Loucy (cell line): ENCODE measurements at regions not wholly inside any gene's neighbourhood (a gene's known extent, or its start where the extent isn't known, plus 50 kb on each side); places are given as distances from the start of the nearest gene placed in this dataset.

Experiments used
- H2AFZ ChIP-seq: fragments of 200-600 bp; sonication (generic); 2 replicates; pipeline ENCODE4 v1.6.0; 2016; ENCODE audit warnings: antibody characterized with exemption, mild to moderate bottlenecking, low read length, moderate library complexity
- H3F3A ChIP-seq: fragments of 200-600 bp; 2 replicates; pipeline ENCODE4 v1.6.0; 2016; ENCODE audit warnings: antibody characterized with exemption, low read depth, mild to moderate bottlenecking
- H3K27me3 ChIP-seq: fragments of 200-600 bp; sonication (generic); 2 replicates; pipeline ENCODE4 v1.6.1; 2014; ENCODE audit warnings: low read length, mild to moderate bottlenecking; ENCODE audit not compliant: insufficient read depth, poor library complexity, severe bottlenecking
- H3K36me3 ChIP-seq: fragments of 200-600 bp; sonication (generic); 2 replicates; pipeline ENCODE4 v1.6.1; 2016; ENCODE audit warnings: low read length; ENCODE audit not compliant: insufficient read depth
- H3K4me1 ChIP-seq: fragments of 200-600 bp; sonication (generic); 2 replicates; pipeline ENCODE4 v1.5.1; 2014; ENCODE audit warnings: low read length, mild to moderate bottlenecking; ENCODE audit not compliant: insufficient read depth, poor library complexity, severe bottlenecking
- H3K4me2 ChIP-seq: fragments of 200-600 bp; sonication (generic); 2 replicates; pipeline ENCODE4 v1.6.0; 2014; ENCODE audit warnings: antibody characterized with exemption, low read length, low read depth, mild to moderate bottlenecking; ENCODE audit not compliant: poor library complexity, severe bottlenecking
- H3K4me3 ChIP-seq: fragments of 200-600 bp; sonication (generic); 2 replicates; pipeline ENCODE4 v1.5.1; 2014; ENCODE audit warnings: low read length, mild to moderate bottlenecking, mixed read lengths; ENCODE audit not compliant: poor library complexity, severe bottlenecking
- H3K79me2 ChIP-seq: fragments of 200-600 bp; sonication (generic); 2 replicates; pipeline ENCODE4 v1.6.1; 2014; ENCODE audit warnings: low read length; ENCODE audit not compliant: insufficient read depth
- H3K9ac ChIP-seq: fragments of 200-600 bp; sonication (generic); 2 replicates; pipeline ENCODE4 v1.6.0; 2014; ENCODE audit warnings: mild to moderate bottlenecking, low read depth, low read length, moderate library complexity; ENCODE audit not compliant: poor library complexity, severe bottlenecking
- H3K9me2 ChIP-seq: fragments of 200-600 bp; sonication (generic); replicated peaks from 2 replicates; pipeline ENCODE4 v1.6.1; 2016; ENCODE audit warnings: low read depth, low read length, mixed read lengths
- H3K9me3 ChIP-seq: fragments of 200-600 bp; sonication (generic); 2 replicates; pipeline ENCODE4 v1.6.1; 2014; ENCODE audit warnings: mild to moderate bottlenecking, antibody characterized with exemption, low read length, low read depth; ENCODE audit not compliant: insufficient read depth
- H4K20me1 ChIP-seq: fragments of 200-600 bp; sonication (generic); 2 replicates; pipeline ENCODE4 v1.6.0; 2014; ENCODE audit warnings: antibody characterized with exemption, low read length, mild to moderate bottlenecking; ENCODE audit not compliant: insufficient read depth, poor library complexity, severe bottlenecking
- CTCF ChIP-seq: fragments of 200-600 bp; sonication (generic); conservative IDR thresholded peaks from 2 replicates; pipeline ENCODE4 v1.5.1; 2014; ENCODE audit warnings: mild to moderate bottlenecking, antibody characterized with exemption, low read length
- EZH2phosphoT487 ChIP-seq: fragments of 200-600 bp; IDR thresholded peaks from 2 replicates; pipeline ENCODE4 v1.6.1; 2018; ENCODE audit warnings: antibody characterized with exemption, mild to moderate bottlenecking, moderate library complexity, borderline replicate concordance

- Histone ChIP-seq H3K4me1 (no peaks in the 10 kb centered on the region), H3K79me2 (no peaks in the 10 kb centered on the region), H3K36me3 (no peaks in the 10 kb centered on the region), H2AFZ (no peak overlapping the region), H3K9me2 (no peaks in the 10 kb centered on the region), H4K20me1 (no peaks in the 10 kb centered on the region), H3K4me3 (no peak overlapping the region), H3K4me2 (no peak overlapping the region), H3K9ac (no peak overlapping the region), H3F3A (no peaks in the 10 kb centered on the region), H3K27me3 (no peaks in the 10 kb centered on the region), H3K9me3 (no peaks in the 10 kb centered on the region)
- no peak for TF ChIP-seq EZH2phosphoT487
- TF ChIP-seq CTCF, result no peak
These were observed 120.2 kb upstream of the MARCKS start for GRCh38 chr6:113736978-113737377.

GRCh38 chr6:113739041-113739655, 118.0 kb upstream of the MARCKS start:
- no peak overlapping the region for H3K4me3 ChIP-seq
- H4K20me1 ChIP-seq, result no peaks in the 10 kb centered on the region
- H3F3A ChIP-seq, result no peaks in the 10 kb centered on the region
- H3K36me3 ChIP-seq, result no peaks in the 10 kb centered on the region
- H3K27me3 ChIP-seq, result no peaks in the 10 kb centered on the region
- H2AFZ ChIP-seq, result no peak overlapping the region
- no peaks in the 10 kb centered on the region for H3K4me1 ChIP-seq
- no peaks in the 10 kb centered on the region for H3K9me3 ChIP-seq
- H3K79me2 ChIP-seq, result no peaks in the 10 kb centered on the region
- TF ChIP-seq EZH2phosphoT487, result no peak
- no peak for TF ChIP-seq CTCF
- H3K4me2 ChIP-seq, result no peak overlapping the region
- no peaks in the 10 kb centered on the region for H3K9me2 ChIP-seq
- H3K9ac ChIP-seq, result no peak overlapping the region

GRCh38 chr6:113741651-113742050, 115.5 kb upstream of the MARCKS start:
- Histone ChIP-seq H3K4me1 (no peaks in the 10 kb centered on the region), H4K20me1 (no peaks in the 10 kb centered on the region), H3K4me3 (no peak overlapping the region), H3K4me2 (no peak overlapping the region), H2AFZ (no peak overlapping the region), H3K36me3 (no peaks in the 10 kb centered on the region), H3K79me2 (no peaks in the 10 kb centered on the region), H3F3A (no peaks in the 10 kb centered on the region), H3K27me3 (no peaks in the 10 kb centered on the region), H3K9me3 (no peaks in the 10 kb centered on the region), H3K9ac (no peak overlapping the region), H3K9me2 (no peaks in the 10 kb centered on the region)
- no peak for TF ChIP-seq CTCF
- no peak for TF ChIP-seq EZH2phosphoT487
